ENCODE measurements at regions not wholly inside any gene's neighbourhood (a gene's known extent, or its start where the extent isn't known, plus 50 kb on each side); places are given as distances from the start of the nearest gene placed in this dataset.
"Not testable (repeated sequence)": the region's sequence is repeated elsewhere in the genome, so short reads cannot be mapped to it uniquely, and the experiment has no call there.

DNA sequence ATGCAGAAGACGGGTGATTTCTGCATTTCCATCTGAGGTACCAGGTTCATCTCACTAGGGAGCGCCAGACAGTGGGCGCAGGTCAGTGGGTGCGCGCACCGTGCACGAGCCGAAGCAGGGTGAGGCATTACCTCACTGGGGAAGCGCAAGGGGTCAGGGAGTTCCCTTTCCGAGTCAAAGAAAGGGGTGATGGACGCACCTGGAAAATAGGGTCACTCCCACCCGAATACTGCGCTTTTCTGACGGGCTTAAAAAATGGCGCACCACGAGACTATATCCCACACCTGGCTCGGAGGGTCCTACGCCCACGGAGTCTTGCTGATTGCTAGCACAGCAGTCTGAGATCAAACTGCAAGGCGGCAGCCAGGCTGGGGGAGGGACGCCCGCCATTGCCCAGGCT is 1246.0 kb upstream of the PABPC4L start:
- not testable (repeated sequence) for DNase-seq

DNA sequence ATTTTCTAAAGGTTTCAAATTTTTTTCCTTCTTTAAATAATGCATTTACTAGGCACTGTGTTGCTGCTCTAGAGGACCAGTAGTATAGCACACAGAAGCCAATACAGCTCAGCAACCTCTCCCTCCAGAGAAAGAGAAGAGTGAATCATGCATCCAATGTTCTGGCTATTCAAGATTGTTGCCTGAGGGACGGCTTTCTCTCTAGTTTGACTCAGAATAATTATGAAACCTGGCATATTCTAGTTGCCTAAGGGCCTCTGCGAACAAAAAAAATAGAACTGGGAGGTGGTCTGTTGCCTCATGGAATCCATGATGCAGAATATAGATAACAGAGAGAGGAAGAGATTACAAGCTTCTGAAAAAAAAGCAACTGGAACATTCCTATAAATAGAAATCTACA is 1233.3 kb upstream of the PABPC4L start:
- no peak for DNase-seq

DNA sequence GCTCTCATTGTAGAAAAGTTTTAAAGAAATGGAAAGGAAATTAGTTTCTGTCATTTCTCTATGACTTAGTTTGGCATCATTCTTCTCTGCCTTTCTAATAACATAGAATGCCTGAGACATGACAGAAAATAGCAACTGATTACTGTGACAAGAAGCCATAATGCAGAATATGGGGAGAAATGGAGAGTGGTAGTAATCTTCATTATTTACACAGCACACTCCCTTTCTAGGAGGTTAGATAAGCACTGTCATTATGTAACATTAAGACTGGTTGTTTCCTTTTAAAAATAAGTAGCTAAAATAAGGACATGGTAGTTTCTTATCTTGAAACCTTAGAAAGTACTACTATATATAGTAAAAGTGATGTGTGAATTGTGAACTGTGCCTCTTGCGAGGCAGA is 1227.9 kb upstream of the PABPC4L start:
- DNase-seq: no peak

GRCh38 chr4:135418353-135418752 is 1216.8 kb upstream of the PABPC4L start:
- DNase-seq: no peak

DNA sequence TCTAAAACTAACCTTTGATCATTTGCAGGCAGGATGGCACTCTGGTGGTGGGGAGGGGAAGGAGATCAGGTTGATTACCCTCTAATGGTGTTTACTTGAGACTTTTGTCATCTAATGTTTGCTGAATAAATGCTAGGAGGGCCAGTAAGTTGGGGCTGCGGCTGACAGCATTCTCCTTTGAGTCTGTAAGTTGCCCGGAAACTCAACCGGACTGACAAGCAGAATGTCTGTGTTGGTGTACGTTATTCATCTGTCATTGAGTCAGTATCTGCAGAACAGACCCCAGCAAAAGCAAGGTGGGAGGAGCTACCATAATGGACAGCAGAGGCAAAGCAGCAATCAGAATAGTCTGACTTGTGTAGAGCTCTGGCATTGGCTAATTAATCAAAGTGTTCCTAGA is 1210.6 kb upstream of the PABPC4L start:
- no peak for DNase-seq

DNA sequence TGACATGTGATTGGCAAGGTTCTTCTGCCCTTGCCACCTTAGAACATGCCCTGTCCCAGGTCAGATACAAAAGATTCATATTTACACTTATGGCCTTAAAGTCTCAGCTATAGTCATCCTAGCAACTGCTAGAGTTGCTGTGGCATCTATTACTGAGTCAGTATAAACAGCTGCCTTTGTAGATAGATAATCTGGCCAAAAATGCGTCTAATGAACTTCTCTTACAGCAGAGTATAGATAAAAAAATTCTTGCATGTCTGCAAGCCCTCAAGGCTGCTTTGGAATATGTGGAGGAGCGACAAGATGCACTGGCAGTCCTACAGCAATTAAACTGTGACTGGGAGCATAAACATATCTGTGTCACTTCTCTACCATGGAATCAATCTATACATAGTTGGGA is 1209.7 kb upstream of the PABPC4L start:
- no peak for DNase-seq

DNA sequence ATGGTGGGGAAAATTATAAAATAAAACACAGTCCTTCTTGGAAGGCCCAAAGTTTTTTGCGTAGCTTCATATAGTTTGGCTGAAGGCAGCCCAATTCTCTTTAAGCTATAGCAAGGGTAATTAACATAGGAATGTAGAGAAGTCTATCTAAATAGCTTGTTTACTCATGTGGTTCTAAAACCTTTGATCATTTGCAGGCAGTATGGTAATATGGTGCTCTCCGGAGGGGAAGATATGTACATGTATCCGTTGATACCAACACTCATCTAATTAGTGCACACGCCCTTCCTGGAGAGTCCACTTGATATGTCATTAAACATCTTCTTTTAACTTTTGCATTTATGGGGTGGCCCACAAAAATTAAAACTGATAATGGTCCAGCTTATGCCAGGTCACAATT is 1207.7 kb upstream of the PABPC4L start:
- DNase-seq: not testable (repeated sequence)

DNA sequence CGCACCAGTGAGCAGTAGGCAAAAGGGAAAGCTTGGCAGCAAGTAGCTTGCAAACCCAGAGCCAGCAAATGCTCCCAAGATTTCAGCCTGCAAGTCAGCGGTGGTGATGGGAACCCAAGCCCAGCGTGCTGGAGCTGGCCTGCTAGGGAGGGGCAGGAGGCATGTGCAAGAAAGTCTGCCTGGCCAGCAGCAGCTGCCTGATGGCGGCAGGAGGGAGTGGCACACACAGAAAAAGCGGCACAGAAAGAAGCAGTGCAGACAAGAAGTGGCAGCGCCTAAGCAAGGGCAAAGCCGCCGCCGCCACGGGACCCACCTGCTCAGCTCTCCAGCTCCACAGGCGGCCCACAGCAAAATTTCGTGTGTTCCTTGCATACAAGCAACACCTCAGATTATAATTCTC is 1206.5 kb upstream of the PABPC4L start:
- DNase-seq: no peak

DNA sequence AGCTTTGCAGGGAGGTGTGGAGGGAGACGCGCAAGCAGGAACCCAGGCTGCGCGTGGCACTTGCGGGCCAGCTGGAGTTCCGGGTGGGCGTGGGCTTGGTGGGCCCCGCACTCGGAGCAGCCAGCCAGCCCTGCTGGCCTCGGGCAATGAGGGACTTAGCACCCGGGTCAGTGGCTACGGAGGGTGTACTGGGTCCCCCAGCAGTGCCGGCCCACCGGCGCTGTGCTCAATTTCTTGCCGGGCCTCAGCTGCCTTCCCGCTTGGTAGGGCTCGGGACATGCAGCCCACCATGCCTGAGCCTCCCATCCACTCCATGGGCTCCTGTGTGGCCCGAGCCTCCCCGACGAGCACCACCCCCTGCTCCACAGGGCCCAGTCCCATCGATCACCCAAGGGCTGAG is 1205.0 kb upstream of the PABPC4L start:
- not testable (repeated sequence) for DNase-seq

GRCh38 chr4:135385830-135386581 is 1184.4 kb upstream of the PABPC4L start:
- no peak for DNase-seq

GRCh38 chr4:135383356-135384288 is 1182.0 kb upstream of the PABPC4L start:
- no peak for DNase-seq

DNA sequence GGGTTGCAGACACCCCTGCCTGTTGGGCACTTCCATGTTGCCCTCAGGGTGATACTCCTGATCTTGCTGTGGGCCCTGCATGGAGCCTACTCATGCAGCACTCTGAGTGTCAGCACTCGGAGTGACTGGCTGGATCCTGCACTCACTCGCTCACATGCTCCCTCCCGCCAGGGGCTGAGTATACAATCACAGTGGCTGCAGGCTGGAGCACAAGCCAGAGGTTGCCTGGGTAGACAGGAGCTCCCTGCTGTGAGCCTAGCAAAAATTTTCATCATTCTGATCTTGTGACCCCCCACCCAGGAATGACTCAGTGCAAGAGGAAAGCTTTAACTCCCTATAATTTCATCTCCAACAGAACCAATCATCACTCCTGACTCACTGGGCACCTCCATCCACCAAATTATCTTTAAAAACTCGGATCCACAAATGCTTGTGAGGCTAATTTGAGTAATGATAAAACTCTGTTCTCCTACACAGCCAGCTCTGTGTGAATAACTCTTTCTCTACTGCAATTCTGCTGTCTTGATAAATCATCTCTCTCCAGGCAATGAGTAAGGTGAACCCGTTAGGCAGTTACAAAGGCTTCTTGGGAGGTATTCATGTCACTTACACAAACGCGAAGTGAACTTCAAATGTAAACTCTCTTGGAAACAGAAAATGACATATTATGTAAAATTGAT is 1180.8 kb upstream of the PABPC4L start:
- no peak for DNase-seq

- no peak for DNase-seq
Observed at GRCh38 chr4:135372131-135372530, 1170.5 kb upstream of the PABPC4L start.

DNA sequence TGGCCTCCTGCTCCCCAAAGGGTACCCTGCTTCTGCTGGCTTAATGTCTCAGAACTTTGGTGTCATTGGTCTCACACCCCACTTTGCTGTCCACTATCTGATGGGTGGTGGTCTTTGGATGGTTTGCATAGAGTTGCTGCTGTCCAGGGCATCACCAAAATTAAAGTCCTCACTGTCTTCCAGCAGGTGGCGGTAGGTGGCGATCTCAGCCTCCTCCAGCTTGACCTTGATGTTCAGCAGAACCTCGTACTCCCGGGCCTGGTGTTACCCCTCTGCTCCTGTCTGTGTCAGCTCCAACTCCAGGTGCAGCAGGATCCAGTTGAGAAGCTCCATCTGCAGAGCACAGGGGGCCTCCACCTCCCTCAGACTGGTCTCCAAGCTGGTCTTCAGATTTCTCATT is 1169.5 kb upstream of the PABPC4L start:
- DNase-seq: no peak

GRCh38 chr4:135368831-135369230 is 1167.2 kb upstream of the PABPC4L start:
- no peak for DNase-seq

- no peak for DNase-seq
Observed at GRCh38 chr4:135365065-135365464, 1163.5 kb upstream of the PABPC4L start.

- DNase-seq: no peak
Observed at GRCh38 chr4:135359128-135359527, 1157.5 kb upstream of the PABPC4L start.

GRCh38 chr4:135357091-135357490 is 1155.5 kb upstream of the PABPC4L start:
- DNase-seq: no peak

GRCh38 chr4:135354876-135355275 is 1153.3 kb upstream of the PABPC4L start:
- no peak for DNase-seq

- DNase-seq: no peak
Observed at GRCh38 chr4:135353008-135353407, 1151.4 kb upstream of the PABPC4L start.

GRCh38 chr4:135344492-135344891 is 1142.9 kb upstream of the PABPC4L start:
- DNase-seq: no peak

GRCh38 chr4:135338181-135338580 is 1136.6 kb upstream of the PABPC4L start:
- DNase-seq: no peak

All from nucleus accumbens (tissue), 56 donors.